ENCODE measurements at regions not wholly inside any gene's neighbourhood (a gene's known extent, or its start where the extent isn't known, plus 50 kb on each side); places are given as distances from the start of the nearest gene placed in this dataset.

DNA sequence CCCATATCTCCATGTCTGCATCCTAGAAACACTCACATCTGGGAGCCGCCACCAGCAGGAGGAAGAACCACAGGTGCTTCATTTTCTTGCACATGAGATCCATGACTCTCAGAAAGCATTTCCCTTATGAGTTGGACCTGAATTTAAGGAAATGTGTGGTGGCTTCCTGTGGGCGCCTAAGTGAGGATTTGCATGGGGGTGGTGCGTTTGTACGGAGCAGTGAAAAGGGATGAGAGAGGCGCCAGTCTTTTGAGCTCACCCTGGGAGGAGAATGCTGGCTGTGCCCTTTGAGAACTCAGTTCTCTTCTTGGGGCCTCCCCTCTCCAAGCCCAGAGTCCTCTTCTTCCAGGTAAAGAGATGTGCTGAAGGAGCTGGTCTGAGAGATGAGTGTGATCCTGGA lies 895.7 kb downstream of the TMEM121 start:
- TF ChIP-seq, protein P1, sequence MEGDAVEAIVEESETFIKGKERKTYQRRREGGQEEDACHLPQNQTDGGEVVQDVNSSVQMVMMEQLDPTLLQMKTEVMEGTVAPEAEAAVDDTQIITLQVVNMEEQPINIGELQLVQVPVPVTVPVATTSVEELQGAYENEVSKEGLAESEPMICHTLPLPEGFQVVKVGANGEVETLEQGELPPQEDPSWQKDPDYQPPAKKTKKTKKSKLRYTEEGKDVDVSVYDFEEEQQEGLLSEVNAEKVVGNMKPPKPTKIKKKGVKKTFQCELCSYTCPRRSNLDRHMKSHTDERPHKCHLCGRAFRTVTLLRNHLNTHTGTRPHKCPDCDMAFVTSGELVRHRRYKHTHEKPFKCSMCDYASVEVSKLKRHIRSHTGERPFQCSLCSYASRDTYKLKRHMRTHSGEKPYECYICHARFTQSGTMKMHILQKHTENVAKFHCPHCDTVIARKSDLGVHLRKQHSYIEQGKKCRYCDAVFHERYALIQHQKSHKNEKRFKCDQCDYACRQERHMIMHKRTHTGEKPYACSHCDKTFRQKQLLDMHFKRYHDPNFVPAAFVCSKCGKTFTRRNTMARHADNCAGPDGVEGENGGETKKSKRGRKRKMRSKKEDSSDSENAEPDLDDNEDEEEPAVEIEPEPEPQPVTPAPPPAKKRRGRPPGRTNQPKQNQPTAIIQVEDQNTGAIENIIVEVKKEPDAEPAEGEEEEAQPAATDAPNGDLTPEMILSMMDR (conservative IDR thresholded peaks at IDR 0.05; ENCODE audit: low read depth, low read length), result no peak
- no peak for TF ChIP-seq EZH2 (IDR thresholded peaks at IDR 0.05; ENCODE audit: borderline replicate concordance, low read depth, low read length, poor library complexity, severe bottlenecking)
